ENCODE measurements at regions not wholly inside any gene's neighbourhood (a gene's known extent, or its start where the extent isn't known, plus 50 kb on each side); places are given as distances from the start of the nearest gene placed in this dataset.

DNA sequence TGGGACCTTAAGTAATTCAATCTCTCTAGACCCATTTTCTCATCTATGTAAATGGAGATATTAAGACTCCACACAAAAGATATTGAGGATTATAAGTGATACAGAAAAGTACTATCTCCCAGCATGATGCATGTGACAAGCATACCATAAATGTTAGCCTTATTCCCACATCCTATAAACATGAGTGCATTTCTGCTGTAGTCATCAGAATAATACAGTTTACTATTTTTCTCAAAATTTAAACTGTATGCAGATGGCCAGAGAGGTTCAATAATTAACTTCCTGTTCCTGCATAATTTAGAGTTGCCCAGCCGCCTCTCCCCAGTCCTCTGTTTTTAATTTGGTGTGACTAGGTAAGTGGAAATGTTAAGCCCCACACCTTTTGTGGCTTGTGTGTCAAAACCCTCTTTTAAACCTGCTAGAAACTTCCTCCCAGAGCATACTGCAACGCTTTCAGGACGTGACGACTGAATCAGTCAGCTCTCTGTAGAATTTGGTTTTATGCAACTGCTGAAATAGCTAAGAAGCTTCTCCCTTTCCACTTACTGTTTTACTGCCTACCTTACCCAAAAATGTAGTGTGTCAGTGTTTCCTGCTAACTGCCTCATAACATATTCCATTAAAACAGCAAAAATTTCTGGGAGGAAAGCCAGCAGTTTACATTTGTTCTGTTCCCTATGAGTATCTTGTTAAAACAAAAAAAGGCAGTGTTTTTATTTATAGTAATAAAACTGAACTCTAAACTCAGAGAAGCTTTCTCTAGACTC, 1037.9 kb downstream of the EPHA3 start:
- TF ChIP-seq, protein P1, sequence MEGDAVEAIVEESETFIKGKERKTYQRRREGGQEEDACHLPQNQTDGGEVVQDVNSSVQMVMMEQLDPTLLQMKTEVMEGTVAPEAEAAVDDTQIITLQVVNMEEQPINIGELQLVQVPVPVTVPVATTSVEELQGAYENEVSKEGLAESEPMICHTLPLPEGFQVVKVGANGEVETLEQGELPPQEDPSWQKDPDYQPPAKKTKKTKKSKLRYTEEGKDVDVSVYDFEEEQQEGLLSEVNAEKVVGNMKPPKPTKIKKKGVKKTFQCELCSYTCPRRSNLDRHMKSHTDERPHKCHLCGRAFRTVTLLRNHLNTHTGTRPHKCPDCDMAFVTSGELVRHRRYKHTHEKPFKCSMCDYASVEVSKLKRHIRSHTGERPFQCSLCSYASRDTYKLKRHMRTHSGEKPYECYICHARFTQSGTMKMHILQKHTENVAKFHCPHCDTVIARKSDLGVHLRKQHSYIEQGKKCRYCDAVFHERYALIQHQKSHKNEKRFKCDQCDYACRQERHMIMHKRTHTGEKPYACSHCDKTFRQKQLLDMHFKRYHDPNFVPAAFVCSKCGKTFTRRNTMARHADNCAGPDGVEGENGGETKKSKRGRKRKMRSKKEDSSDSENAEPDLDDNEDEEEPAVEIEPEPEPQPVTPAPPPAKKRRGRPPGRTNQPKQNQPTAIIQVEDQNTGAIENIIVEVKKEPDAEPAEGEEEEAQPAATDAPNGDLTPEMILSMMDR (conservative IDR thresholded peaks at IDR 0.05), result no peak
- TF ChIP-seq EZH2 (IDR thresholded peaks at IDR 0.05; ENCODE audit: low read depth), result no peak
